ENCODE measurements at regions not wholly inside any gene's neighbourhood (a gene's known extent, or its start where the extent isn't known, plus 50 kb on each side); places are given as distances from the start of the nearest gene placed in this dataset.

GRCh38 chrX:45454290-45454689 lies 253.6 kb upstream of the DIPK2B start:
- H3K4me3 ChIP-seq (ENCODE audit: low read depth, low read length), result no peak overlapping the region
- no peak for TF ChIP-seq CTCF (IDR thresholded peaks at IDR 0.05; ENCODE audit: borderline replicate concordance, insufficient read depth, low read depth, low read length)

GRCh38 chrX:45449982-45450381 lies 249.3 kb upstream of the DIPK2B start:
- H3K4me3 ChIP-seq (ENCODE audit: low read depth, low read length), result no peak overlapping the region
- no peak for TF ChIP-seq CTCF (IDR thresholded peaks at IDR 0.05; ENCODE audit: borderline replicate concordance, insufficient read depth, low read depth, low read length)

- H3K4me3 ChIP-seq (ENCODE audit: low read depth, low read length), result no peak overlapping the region
- TF ChIP-seq CTCF (IDR thresholded peaks at IDR 0.05; ENCODE audit: borderline replicate concordance, insufficient read depth, low read depth, low read length), result no peak
These were observed 247.3 kb upstream of the DIPK2B start for GRCh38 chrX:45447995-45448394.

GRCh38 chrX:45447331-45447730 lies 246.7 kb upstream of the DIPK2B start:
- no peak overlapping the region for H3K4me3 ChIP-seq (ENCODE audit: low read depth, low read length)
- TF ChIP-seq CTCF (IDR thresholded peaks at IDR 0.05; ENCODE audit: borderline replicate concordance, insufficient read depth, low read depth, low read length), result no peak

GRCh38 chrX:45445745-45446412 lies 245.2 kb upstream of the DIPK2B start:
- no peak for TF ChIP-seq CTCF (IDR thresholded peaks at IDR 0.05; ENCODE audit: borderline replicate concordance, insufficient read depth, low read depth, low read length)
- H3K4me3 ChIP-seq (ENCODE audit: low read depth, low read length), result no peak overlapping the region

- no peak overlapping the region for H3K4me3 ChIP-seq (ENCODE audit: low read depth, low read length)
- no peak for TF ChIP-seq CTCF (IDR thresholded peaks at IDR 0.05; ENCODE audit: borderline replicate concordance, insufficient read depth, low read depth, low read length)
These were observed 236.5 kb upstream of the DIPK2B start for GRCh38 chrX:45437186-45437585.

- H3K4me3 ChIP-seq (ENCODE audit: low read depth, low read length), result no peak overlapping the region
- TF ChIP-seq CTCF (IDR thresholded peaks at IDR 0.05; ENCODE audit: borderline replicate concordance, insufficient read depth, low read depth, low read length), result no peak
These were observed 234.8 kb upstream of the DIPK2B start for GRCh38 chrX:45435481-45435880.
